HepG2 (cell line): ENCODE measurements at regions not wholly inside any gene's neighbourhood (a gene's known extent, or its start where the extent isn't known, plus 50 kb on each side); places are given as distances from the start of the nearest gene placed in this dataset.
A peak's percentile ranks its signal among the peaks of the same experiment; 100 is the strongest.

Experiments used
- ATAC-seq: fragments of 200-7000 bp; cut with Tn5 transposase; 3 replicates; pipeline ENCODE4 v1.9.1; 2020; ENCODE audit warnings: mild to moderate bottlenecking, moderate library complexity
- BruUV-seq: library from RNA; stranded (reverse); fragments of 400-500 nt; replicated peaks from 2 replicates; lab custom pipeline; 2021; lab: Mats Ljungman, UMichigan
- CTCF ChIA-PET: fragments of 300-600 bp; formaldehyde crosslinking; extraction: SDS; loops from one replicate; lab custom pipeline; 2021; ENCODE audit warnings: low total read pairs, inconsistent platforms, low intra/inter-chr PET ratio; lab: Yijun Ruan, JAX
- POLR2A ChIA-PET: fragments of 350-600 bp; sonication (Branson Sonifier 250); formaldehyde crosslinking; loops from one replicate; lab custom pipeline; 2020; ENCODE audit warnings: antibody characterized with exemption, inconsistent platforms; lab: Yijun Ruan, JAX
- DNase-seq: peaks from one replicate; pipeline ENCODE4 v3.0.0-alpha.2; 2015; ENCODE audit warnings: low spot score
- FAIRE-seq: peaks from 3 replicates; lab custom pipeline; 2011; peaks lifted over from hg19 to GRCh38; lab: Jason Lieb, UNC
- H2AFZ ChIP-seq: one replicate; pipeline ENCODE4 v1.6.1; 2011; ENCODE audit warnings: low read length, inconsistent platforms
- H3K27ac ChIP-seq: fragments of 300-600 bp; 3 replicates; pipeline ENCODE4 v1.8.0; 2011; ENCODE audit warnings: mixed run types, mild to moderate bottlenecking, mixed read lengths, low read length, inconsistent platforms; ENCODE audit not compliant: insufficient read depth; ENCODE audit errors: extremely low read length
- H3K27me3 ChIP-seq, 2 experiments: fragments of 200-600 bp in 1 of 2; 2 replicates in 1 of 2; 3 replicates in 1 of 2; pipeline versions ENCODE4 v1.6.0 to v1.8.0; 2011; ENCODE audit warnings: low read length in 2 of 2, mild to moderate bottlenecking in 2 of 2, moderate library complexity in 2 of 2, inconsistent platforms in 1 of 2; ENCODE audit not compliant: insufficient read depth in 2 of 2, control insufficient read depth in 1 of 2
- H3K36me3 ChIP-seq, 2 experiments: fragments of 200-600 bp in 1 of 2; replicated peaks in 1 of 2; 2 replicates in 1 of 2; 3 replicates in 1 of 2; pipeline versions ENCODE4 v1.5.1 to v1.8.0; 2011; ENCODE audit warnings: low read length in 2 of 2, inconsistent platforms in 1 of 2; ENCODE audit not compliant: insufficient read depth in 2 of 2, control insufficient read depth in 1 of 2
- H3K4me1 ChIP-seq: 2 replicates; pipeline ENCODE4 v1.5.1; 2012; ENCODE audit warnings: low read length, inconsistent platforms; ENCODE audit not compliant: insufficient read depth
- H3K4me2 ChIP-seq: 2 replicates; pipeline ENCODE4 v1.6.0; 2011; ENCODE audit warnings: low read depth, low read length, inconsistent platforms
- H3K4me3 ChIP-seq, 3 experiments: fragments of 200-600 bp in 1 of 3; sonication (generic), shearing (Covaris generic) in 1 of 3; replicated peaks in 1 of 3; 2 replicates each; pipeline ENCODE4 v1.5.1; 2011 to 2016; ENCODE audit warnings: low read length in 3 of 3, inconsistent platforms in 2 of 3, low read depth in 2 of 3, mild to moderate bottlenecking in 2 of 3, control low read depth in 1 of 3, mixed read lengths in 1 of 3; ENCODE audit not compliant: insufficient read depth in 1 of 3
- H3K79me2 ChIP-seq: one replicate; pipeline ENCODE4 v1.6.1; 2011; ENCODE audit warnings: low read length, inconsistent platforms; ENCODE audit not compliant: insufficient read depth
- H3K9ac ChIP-seq: 2 replicates; pipeline ENCODE4 v1.6.0; 2011; ENCODE audit warnings: mild to moderate bottlenecking, low read depth, low read length, inconsistent platforms; ENCODE audit not compliant: insufficient read depth
- H3K9me3 ChIP-seq: 2 replicates; pipeline ENCODE4 v1.5.1; 2012; ENCODE audit warnings: mild to moderate bottlenecking, low read length
- H4K20me1 ChIP-seq: 2 replicates; pipeline ENCODE4 v1.6.0; 2011; ENCODE audit warnings: inconsistent platforms, mild to moderate bottlenecking, low read length, moderate library complexity; ENCODE audit not compliant: insufficient read depth
- ATF7 ChIP-seq, 2 experiments: fragments of 450-650 bp in 1 of 2; sonication (generic) in 1 of 2; formaldehyde crosslinking in 1 of 2; IDR thresholded peaks; 2 replicates each; pipeline versions ENCODE4 v1.4.0 to v1.6.1; 2016 to 2020; ENCODE audit warnings: antibody characterized with exemption in 1 of 2, mild to moderate bottlenecking in 1 of 2, missing genetic modification reagents in 1 of 2
- DNMT3B ChIP-seq: conservative IDR thresholded peaks from 2 replicates; pipeline ENCODE4 v1.6.1; 2016; ENCODE audit warnings: missing biosample characterization, control low read depth
- FOSL1 ChIP-seq: sonication (generic); formaldehyde crosslinking; IDR thresholded peaks from 2 replicates; pipeline ENCODE4 v1.9.0; 2021; ENCODE audit warnings: missing genetic modification reagents, borderline replicate concordance
- HMGA1 ChIP-seq: sonication (generic); formaldehyde crosslinking; conservative IDR thresholded peaks from 2 replicates; pipeline ENCODE4 v1.4.0; 2020; ENCODE audit warnings: missing genetic modification reagents
- MXD4 ChIP-seq: IDR thresholded peaks from 2 replicates; pipeline ENCODE4 v1.6.1; 2016; ENCODE audit warnings: mild to moderate bottlenecking, missing biosample characterization, missing genetic modification reagents
- PAXIP1 ChIP-seq: sonication (generic); formaldehyde crosslinking; conservative IDR thresholded peaks from 2 replicates; pipeline ENCODE4 v1.4.0; 2020; ENCODE audit warnings: mild to moderate bottlenecking, missing genetic modification reagents, moderate library complexity
- SPEN ChIP-seq: sonication (generic); formaldehyde crosslinking; IDR thresholded peaks from 2 replicates; pipeline ENCODE4 v1.5.1; 2020; ENCODE audit warnings: low read depth, mild to moderate bottlenecking, missing genetic modification reagents
- ZNF367 ChIP-seq: sonication (generic); formaldehyde crosslinking; IDR thresholded peaks from 2 replicates; pipeline ENCODE4 v1.4.0; 2020; ENCODE audit warnings: missing genetic modification reagents, borderline replicate concordance
- WGBS: methylation state at CpG from one replicate; pipeline ENCODE4 v1.1.6; 2017; ENCODE audit warnings: low lambda C conversion rate; 5-methylcytosine and 5-hydroxymethylcytosine counted together
- in situ Hi-C: cut with HindIII; loops from 2 replicates; pipeline ENCODE4 v1.10.0; 2017; ENCODE audit warnings: low pct_unique_long_range_greater_than_20kb; ENCODE audit not compliant: extremely low pct_ligation_motif_present
- intact Hi-C: fragments of 100-400 bp; cut with micrococcal nuclease; formaldehyde crosslinking; loops from one replicate; pipeline ENCODE4 v1.10.0; 2022; ENCODE audit not compliant: unreplicated experiment

DNA sequence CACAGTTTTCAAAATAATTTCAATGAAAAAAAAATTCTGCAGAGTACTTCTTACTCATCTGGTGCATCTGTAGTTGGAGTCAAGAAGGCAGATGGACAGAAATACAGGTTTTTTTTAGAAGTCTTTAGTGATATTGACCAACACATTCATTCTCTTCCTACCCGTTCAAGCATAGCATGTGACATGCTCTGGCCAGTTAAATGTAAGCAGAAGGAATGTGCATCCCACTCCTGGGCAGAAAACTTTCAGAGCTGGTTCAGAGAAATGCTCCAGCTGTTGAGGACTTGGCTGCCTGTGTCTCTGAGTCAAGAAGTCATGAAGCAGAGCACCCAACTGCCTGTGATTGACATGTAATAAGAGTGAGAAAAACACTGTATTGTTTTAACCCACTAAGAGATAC is 665.3 kb upstream of the IGFBP3 start:
- no peaks in the 10 kb centered on the region for H3K9me3 ChIP-seq
- FAIRE-seq (no peak), DNase-seq (no peak), ATAC-seq (no peak)
- H3K4me3 ChIP-seq = no peak overlapping the region
- no peak overlapping the region for H3K4me2 ChIP-seq
- H2AFZ ChIP-seq = no peak overlapping the region
- H3K79me2 ChIP-seq = no peaks in the 10 kb centered on the region
- H3K27me3 ChIP-seq = no peaks in the 10 kb centered on the region
- no peaks in the 10 kb centered on the region for H4K20me1 ChIP-seq
- no peak overlapping the region for H3K27ac ChIP-seq
- no TSS peak for BruUV-seq
- CTCF ChIA-PET = no interaction called here
- 0% methylated on average over 1 of the region's 1 CpG for WGBS
- no peak for TF ChIP-seq DNMT3B (CRISPR knock-in tag)
- TF ChIP-seq, all 625 proteins: peak for 0
- POLR2A ChIA-PET = no interaction called here
- in situ Hi-C loops (no loop called here), intact Hi-C loops (no loop called here)
- Histone ChIP-seq H3K36me3 (no peaks in the 10 kb centered on the region), H3K9ac (no peak overlapping the region), H3K4me1 (no peaks in the 10 kb centered on the region)

DNA sequence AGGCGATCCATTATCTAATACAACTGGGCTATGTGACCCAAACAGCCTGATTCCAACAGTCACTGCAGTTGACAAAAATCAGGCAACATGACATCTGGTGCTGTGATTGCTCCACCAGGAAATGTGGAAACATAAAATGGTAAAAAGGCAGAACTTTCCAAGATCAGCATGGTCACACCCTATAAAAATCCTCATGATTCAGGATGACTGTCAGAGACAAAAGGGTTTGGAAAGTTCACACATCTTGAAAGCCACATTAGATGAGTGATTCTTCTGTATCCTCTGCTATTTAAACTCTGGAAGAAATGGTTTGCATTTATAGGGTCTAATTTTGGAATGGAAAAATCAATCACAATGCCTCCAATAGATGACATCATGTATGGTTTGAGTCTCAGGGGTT is 662.6 kb upstream of the IGFBP3 start:
- ChIA-PET CTCF (no interaction called here), POLR2A (no interaction called here)
- FAIRE-seq (no peak), DNase-seq (no peak), ATAC-seq (no peak)
- Histone ChIP-seq H3K4me2 (no peak overlapping the region), H3K27me3 (no peaks in the 10 kb centered on the region), H2AFZ (no peak overlapping the region), H3K4me3 (no peak overlapping the region), H3K36me3 (no peaks in the 10 kb centered on the region), H3K9ac (no peak overlapping the region), H3K27ac (no peak overlapping the region), H3K79me2 (no peaks in the 10 kb centered on the region), H3K4me1 (no peaks in the 10 kb centered on the region), H3K9me3 (no peaks in the 10 kb centered on the region), H4K20me1 (no peaks in the 10 kb centered on the region)
- WGBS = 76% methylated on average over 1 of the region's 1 CpG
- no TSS peak for BruUV-seq
- intact Hi-C loops (no loop called here), in situ Hi-C loops (no loop called here)
- TF ChIP-seq MXD4 (no peak), ZNF367 (CRISPR knock-in tag) (no peak), HMGA1 (CRISPR knock-in tag) (no peak), SPEN (CRISPR knock-in tag) (no peak), FOSL1 (no peak), ATF7 (IDR thresholded peaks at IDR 0.05) (peak; percentile 25; the same call in 1 of the 2 replicates), ATF7 (CRISPR knock-in tag; IDR thresholded peaks at IDR 0.05) (no peak), PAXIP1 (CRISPR knock-in tag) (no peak)
